WTC11 (cell line): ENCODE measurements at regions not wholly inside any gene's neighbourhood (a gene's known extent, or its start where the extent isn't known, plus 50 kb on each side); places are given as distances from the start of the nearest gene placed in this dataset.

Experiments used
- ATAC-seq: fragments of 200-7000 bp; cut with Tn5 transposase; 2 replicates; pipeline ENCODE4 v1.10.0; 2021; ENCODE audit warnings: mild to moderate bottlenecking, moderate library complexity
- CTCF ChIA-PET: fragments of 300-600 bp; sonication (Branson Sonifier 250); formaldehyde crosslinking; loops from one replicate; lab custom pipeline; 2021; ENCODE audit warnings: antibody characterized with exemption; lab: Charles Lee
- POLR2A ChIA-PET: fragments of 350-600 bp; sonication (Branson Sonifier 250); formaldehyde crosslinking; loops from one replicate; lab custom pipeline; 2021; ENCODE audit warnings: antibody characterized with exemption; lab: Charles Lee
- DNase-seq: peaks from one replicate; pipeline ENCODE4 v3.0.0; 2021; ENCODE audit warnings: low spot score
- H3K27ac Mint-ChIP-seq: 2 replicates; pipeline ENCODE4 v1.8.0; 2021; ENCODE audit warnings: mixed read lengths
- H3K27me3 Mint-ChIP-seq: 2 replicates; pipeline ENCODE4 v1.8.0; 2021; ENCODE audit warnings: low read depth, mild to moderate bottlenecking, moderate library complexity, mixed read lengths
- H3K36me3 Mint-ChIP-seq: 2 replicates; pipeline ENCODE4 v1.8.0; 2021; ENCODE audit warnings: mixed read lengths
- H3K4me1 Mint-ChIP-seq: 2 replicates; pipeline ENCODE4 v1.8.0; 2022; ENCODE audit warnings: mixed read lengths
- H3K4me3 Mint-ChIP-seq: 2 replicates; pipeline ENCODE4 v1.8.0; 2021; ENCODE audit warnings: mild to moderate bottlenecking, moderate library complexity, mixed read lengths
- H3K9me3 Mint-ChIP-seq: 2 replicates; pipeline ENCODE4 v1.8.0; 2021; ENCODE audit warnings: mixed read lengths
- ATF1 ChIP-seq: sonication (generic); formaldehyde crosslinking; IDR thresholded peaks from 2 replicates; pipeline ENCODE4 v1.8.1; 2023; ENCODE audit warnings: mild to moderate bottlenecking, moderate library complexity, missing genetic modification reagents
- ELF4 ChIP-seq: sonication (generic); formaldehyde crosslinking; IDR thresholded peaks from 2 replicates; pipeline ENCODE4 v1.8.1; 2022; ENCODE audit warnings: low read depth, mild to moderate bottlenecking, moderate library complexity, missing genetic modification reagents
- FOXP1 ChIP-seq: sonication (generic); formaldehyde crosslinking; IDR thresholded peaks from 2 replicates; pipeline ENCODE4 v1.8.0; 2022; ENCODE audit warnings: missing genetic modification reagents, mild to moderate bottlenecking, moderate library complexity, borderline replicate concordance
- GRHL2 ChIP-seq: fragments of 250-450 bp; sonication (Bioruptor Pico); IDR thresholded peaks from 2 replicates; pipeline ENCODE4 v1.8.0; 2022; ENCODE audit warnings: mild to moderate bottlenecking, moderate library complexity; ENCODE audit not compliant: insufficient replicate concordance, severe bottlenecking
- NFATC4 ChIP-seq: fragments of 250-450 bp; sonication (Bioruptor Pico); IDR thresholded peaks from 2 replicates; pipeline ENCODE4 v1.9.0; 2021; ENCODE audit warnings: mild to moderate bottlenecking
- NFYB ChIP-seq: sonication (generic); formaldehyde crosslinking; conservative IDR thresholded peaks from 2 replicates; pipeline ENCODE4 v1.8.0; 2022; ENCODE audit warnings: low read depth, missing genetic modification reagents
- NR1H2 ChIP-seq: sonication (generic); formaldehyde crosslinking; IDR thresholded peaks from 2 replicates; pipeline ENCODE4 v1.9.0; 2021; ENCODE audit warnings: mild to moderate bottlenecking, moderate library complexity, missing genetic modification reagents
- SP1 ChIP-seq: sonication (generic); formaldehyde crosslinking; conservative IDR thresholded peaks from 2 replicates; pipeline ENCODE4 v1.8.1; 2022; ENCODE audit warnings: missing genetic modification reagents
- TCF7 ChIP-seq: sonication (generic); formaldehyde crosslinking; IDR thresholded peaks from 2 replicates; pipeline ENCODE4 v1.8.0; 2022; ENCODE audit warnings: mild to moderate bottlenecking, low read depth, missing genetic modification reagents, moderate library complexity
- ZNF138 ChIP-seq: sonication (generic); formaldehyde crosslinking; conservative IDR thresholded peaks from 2 replicates; pipeline ENCODE4 v1.8.1; 2022; ENCODE audit warnings: mild to moderate bottlenecking, moderate library complexity, missing genetic modification reagents
- ZNF219 ChIP-seq: sonication (generic); formaldehyde crosslinking; IDR thresholded peaks from 2 replicates; pipeline ENCODE4 v1.8.0; 2023; ENCODE audit warnings: missing genetic modification reagents, mild to moderate bottlenecking, borderline replicate concordance
- ZNF317 ChIP-seq: sonication (generic); formaldehyde crosslinking; IDR thresholded peaks from 2 replicates; pipeline ENCODE4 v1.8.1; 2023; ENCODE audit warnings: low read depth, mild to moderate bottlenecking, moderate library complexity, missing genetic modification reagents, borderline replicate concordance
- ZNF396 ChIP-seq: fragments of 250-450 bp; sonication (Bioruptor Pico); IDR thresholded peaks from 2 replicates; pipeline ENCODE4 v1.8.0; 2021; ENCODE audit warnings: mild to moderate bottlenecking, moderate library complexity, borderline replicate concordance
- ZNF423 ChIP-seq: fragments of 250-450 bp; sonication (Bioruptor Pico); IDR thresholded peaks from 2 replicates; pipeline ENCODE4 v2.1.2; 2022; ENCODE audit warnings: mild to moderate bottlenecking, moderate library complexity
- TF ChIP-seq, protein P1 (sequence below): sonication (generic); formaldehyde crosslinking; IDR thresholded peaks from 2 replicates; pipeline ENCODE4 v1.8.1; 2022; ENCODE audit warnings: mild to moderate bottlenecking, missing genetic modification reagents, moderate library complexity, borderline replicate concordance
- TF ChIP-seq, protein P2 (sequence below): fragments of 200-600 bp; IDR thresholded peaks from 2 replicates; pipeline ENCODE4 v1.8.0; 2022; ENCODE audit warnings: antibody characterized with exemption
- TF ChIP-seq, protein P3 (sequence below): sonication (generic); formaldehyde crosslinking; IDR thresholded peaks from 2 replicates; pipeline ENCODE4 v1.8.1; 2022; ENCODE audit warnings: low read depth, mild to moderate bottlenecking, moderate library complexity, missing genetic modification reagents, borderline replicate concordance
- TF ChIP-seq, protein P4 (sequence below): sonication (generic); formaldehyde crosslinking; IDR thresholded peaks from 2 replicates; pipeline ENCODE4 v1.8.1; 2022; ENCODE audit warnings: missing genetic modification reagents, borderline replicate concordance
- TF ChIP-seq, protein P5 (sequence below): sonication (generic); formaldehyde crosslinking; IDR thresholded peaks from 2 replicates; pipeline ENCODE4 v1.8.0; 2022; ENCODE audit warnings: mild to moderate bottlenecking, missing genetic modification reagents
- TF ChIP-seq, protein P6 (sequence below): sonication (generic); formaldehyde crosslinking; conservative IDR thresholded peaks from 2 replicates; pipeline ENCODE4 v1.8.1; 2023; ENCODE audit warnings: mild to moderate bottlenecking, low read depth, missing genetic modification reagents, moderate library complexity

DNA sequence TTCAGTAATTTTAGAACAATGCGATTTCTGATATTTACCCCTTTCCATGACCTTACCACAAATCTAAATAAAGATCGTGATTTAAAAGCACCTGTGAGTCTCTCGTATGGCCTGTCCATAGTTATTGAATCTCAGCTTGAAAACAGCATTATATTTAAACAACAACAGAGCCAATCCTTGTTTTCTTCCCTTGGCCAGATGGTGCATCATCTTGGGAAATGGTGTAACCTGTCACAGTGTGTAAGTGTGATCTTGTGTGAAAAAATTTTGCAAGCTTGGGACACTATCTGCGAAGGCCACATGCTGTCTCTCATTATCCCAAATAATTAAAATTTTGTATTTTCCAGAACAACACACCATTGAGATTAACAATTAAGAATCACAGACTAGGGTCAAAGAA is 262.7 kb upstream of the SPHKAP start:
- H3K27me3 Mint-ChIP-seq: no peaks in the 10 kb centered on the region
- ChIA-PET CTCF (no interaction called here), POLR2A (no interaction called here)
- DNase-seq (no peak), ATAC-seq (no peak)
- H3K4me1 Mint-ChIP-seq: peaks cover 7% of the 10 kb centered on the region
- TF ChIP-seq, protein P1, sequence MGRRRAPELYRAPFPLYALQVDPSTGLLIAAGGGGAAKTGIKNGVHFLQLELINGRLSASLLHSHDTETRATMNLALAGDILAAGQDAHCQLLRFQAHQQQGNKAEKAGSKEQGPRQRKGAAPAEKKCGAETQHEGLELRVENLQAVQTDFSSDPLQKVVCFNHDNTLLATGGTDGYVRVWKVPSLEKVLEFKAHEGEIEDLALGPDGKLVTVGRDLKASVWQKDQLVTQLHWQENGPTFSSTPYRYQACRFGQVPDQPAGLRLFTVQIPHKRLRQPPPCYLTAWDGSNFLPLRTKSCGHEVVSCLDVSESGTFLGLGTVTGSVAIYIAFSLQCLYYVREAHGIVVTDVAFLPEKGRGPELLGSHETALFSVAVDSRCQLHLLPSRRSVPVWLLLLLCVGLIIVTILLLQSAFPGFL: no peak
- TF ChIP-seq, protein P2, sequence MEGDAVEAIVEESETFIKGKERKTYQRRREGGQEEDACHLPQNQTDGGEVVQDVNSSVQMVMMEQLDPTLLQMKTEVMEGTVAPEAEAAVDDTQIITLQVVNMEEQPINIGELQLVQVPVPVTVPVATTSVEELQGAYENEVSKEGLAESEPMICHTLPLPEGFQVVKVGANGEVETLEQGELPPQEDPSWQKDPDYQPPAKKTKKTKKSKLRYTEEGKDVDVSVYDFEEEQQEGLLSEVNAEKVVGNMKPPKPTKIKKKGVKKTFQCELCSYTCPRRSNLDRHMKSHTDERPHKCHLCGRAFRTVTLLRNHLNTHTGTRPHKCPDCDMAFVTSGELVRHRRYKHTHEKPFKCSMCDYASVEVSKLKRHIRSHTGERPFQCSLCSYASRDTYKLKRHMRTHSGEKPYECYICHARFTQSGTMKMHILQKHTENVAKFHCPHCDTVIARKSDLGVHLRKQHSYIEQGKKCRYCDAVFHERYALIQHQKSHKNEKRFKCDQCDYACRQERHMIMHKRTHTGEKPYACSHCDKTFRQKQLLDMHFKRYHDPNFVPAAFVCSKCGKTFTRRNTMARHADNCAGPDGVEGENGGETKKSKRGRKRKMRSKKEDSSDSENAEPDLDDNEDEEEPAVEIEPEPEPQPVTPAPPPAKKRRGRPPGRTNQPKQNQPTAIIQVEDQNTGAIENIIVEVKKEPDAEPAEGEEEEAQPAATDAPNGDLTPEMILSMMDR: no peak
- no peak for TF ChIP-seq ELF4
- TF ChIP-seq FOXP1: no peak
- TF ChIP-seq TCF7 (CRISPR knock-in tag): no peak
- TF ChIP-seq NR1H2 (CRISPR knock-in tag): no peak
- TF ChIP-seq, protein P3, sequence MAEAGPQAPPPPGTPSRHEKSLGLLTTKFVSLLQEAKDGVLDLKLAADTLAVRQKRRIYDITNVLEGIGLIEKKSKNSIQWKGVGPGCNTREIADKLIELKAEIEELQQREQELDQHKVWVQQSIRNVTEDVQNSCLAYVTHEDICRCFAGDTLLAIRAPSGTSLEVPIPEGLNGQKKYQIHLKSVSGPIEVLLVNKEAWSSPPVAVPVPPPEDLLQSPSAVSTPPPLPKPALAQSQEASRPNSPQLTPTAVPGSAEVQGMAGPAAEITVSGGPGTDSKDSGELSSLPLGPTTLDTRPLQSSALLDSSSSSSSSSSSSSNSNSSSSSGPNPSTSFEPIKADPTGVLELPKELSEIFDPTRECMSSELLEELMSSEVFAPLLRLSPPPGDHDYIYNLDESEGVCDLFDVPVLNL (CRISPR knock-in tag): no peak
- TF ChIP-seq ATF1 (CRISPR knock-in tag): no peak
- TF ChIP-seq, protein P4, sequence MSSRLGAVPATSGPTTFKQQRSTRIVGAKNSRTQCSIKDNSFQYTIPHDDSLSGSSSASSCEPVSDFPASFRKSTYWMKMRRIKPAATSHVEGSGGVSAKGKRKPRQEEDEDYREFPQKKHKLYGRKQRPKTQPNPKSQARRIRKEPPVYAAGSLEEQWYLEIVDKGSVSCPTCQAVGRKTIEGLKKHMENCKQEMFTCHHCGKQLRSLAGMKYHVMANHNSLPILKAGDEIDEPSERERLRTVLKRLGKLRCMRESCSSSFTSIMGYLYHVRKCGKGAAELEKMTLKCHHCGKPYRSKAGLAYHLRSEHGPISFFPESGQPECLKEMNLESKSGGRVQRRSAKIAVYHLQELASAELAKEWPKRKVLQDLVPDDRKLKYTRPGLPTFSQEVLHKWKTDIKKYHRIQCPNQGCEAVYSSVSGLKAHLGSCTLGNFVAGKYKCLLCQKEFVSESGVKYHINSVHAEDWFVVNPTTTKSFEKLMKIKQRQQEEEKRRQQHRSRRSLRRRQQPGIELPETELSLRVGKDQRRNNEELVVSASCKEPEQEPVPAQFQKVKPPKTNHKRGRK (CRISPR knock-in tag): no peak
- TF ChIP-seq NFATC4 (CRISPR knock-in tag): no peak
- no peak for TF ChIP-seq ZNF396 (CRISPR knock-in tag)
- TF ChIP-seq NFYB (CRISPR knock-in tag): no peak
- H3K9me3 Mint-ChIP-seq: peaks cover 23% of the 10 kb centered on the region
- no peak overlapping the region for H3K27ac Mint-ChIP-seq
- peaks cover 3% of the 10 kb centered on the region; the same call in 1 of the 2 replicates for H3K36me3 Mint-ChIP-seq
- no peak overlapping the region for H3K4me3 Mint-ChIP-seq

DNA sequence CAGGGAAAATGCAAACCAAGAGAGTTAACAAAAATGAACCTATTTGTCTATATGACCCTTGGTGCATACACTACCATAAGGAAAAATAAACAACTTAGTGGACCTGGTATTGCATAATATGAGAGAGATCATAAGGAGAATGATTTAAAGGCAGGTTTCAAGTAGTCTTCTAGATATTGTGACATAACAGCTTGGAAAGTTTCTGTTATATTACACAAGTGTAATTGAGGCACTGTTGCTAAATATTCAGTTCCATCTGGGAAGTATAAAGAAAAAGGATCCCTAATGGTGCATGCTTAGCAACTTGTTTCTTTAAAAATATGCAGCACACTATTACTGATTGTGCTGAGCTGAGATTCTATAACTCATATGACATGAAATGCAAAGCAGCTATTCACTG is 252.2 kb upstream of the SPHKAP start:
- ChIA-PET CTCF (no interaction called here), POLR2A (no interaction called here)
- Mint-ChIP-seq H3K4me1 (peaks cover under 1% of the 10 kb centered on the region), H3K27me3 (no peaks in the 10 kb centered on the region), H3K9me3 (peaks cover 3% of the 10 kb centered on the region), H3K4me3 (no peak overlapping the region), H3K27ac (no peak overlapping the region), H3K36me3 (no peaks in the 10 kb centered on the region)
- no peak for ATAC-seq
- no peak for DNase-seq
- TF ChIP-seq ZNF138 (CRISPR knock-in tag) (no peak), SP1 (no peak), ELF4 (no peak)

DNA sequence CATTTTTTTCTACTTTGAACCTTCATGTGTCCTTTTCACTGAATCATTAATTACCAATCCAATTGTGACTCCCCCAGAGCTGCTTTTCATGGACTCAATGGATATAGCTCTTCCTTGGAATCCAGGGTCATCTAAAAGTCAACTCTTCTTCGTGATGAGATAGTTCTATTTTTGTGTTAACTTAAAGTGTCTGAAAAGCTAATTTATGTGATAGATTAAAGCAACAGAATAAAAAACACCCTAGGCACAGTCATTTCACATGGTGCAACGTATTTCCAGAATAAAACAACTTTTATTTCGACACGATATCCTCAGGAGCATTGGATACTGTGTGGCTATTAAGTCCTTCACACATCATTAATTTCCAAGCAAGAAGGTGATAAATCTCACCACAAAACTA is 250.6 kb upstream of the SPHKAP start:
- no peaks in the 10 kb centered on the region for H3K4me1 Mint-ChIP-seq
- H3K27ac Mint-ChIP-seq: no peak overlapping the region
- peaks cover 19% of the 10 kb centered on the region for H3K9me3 Mint-ChIP-seq
- TF ChIP-seq ZNF317 (no peak), SP1 (no peak), ZNF219 (no peak), ZNF423 (CRISPR knock-in tag) (no peak), GRHL2 (no peak)
- TF ChIP-seq, protein P5, sequence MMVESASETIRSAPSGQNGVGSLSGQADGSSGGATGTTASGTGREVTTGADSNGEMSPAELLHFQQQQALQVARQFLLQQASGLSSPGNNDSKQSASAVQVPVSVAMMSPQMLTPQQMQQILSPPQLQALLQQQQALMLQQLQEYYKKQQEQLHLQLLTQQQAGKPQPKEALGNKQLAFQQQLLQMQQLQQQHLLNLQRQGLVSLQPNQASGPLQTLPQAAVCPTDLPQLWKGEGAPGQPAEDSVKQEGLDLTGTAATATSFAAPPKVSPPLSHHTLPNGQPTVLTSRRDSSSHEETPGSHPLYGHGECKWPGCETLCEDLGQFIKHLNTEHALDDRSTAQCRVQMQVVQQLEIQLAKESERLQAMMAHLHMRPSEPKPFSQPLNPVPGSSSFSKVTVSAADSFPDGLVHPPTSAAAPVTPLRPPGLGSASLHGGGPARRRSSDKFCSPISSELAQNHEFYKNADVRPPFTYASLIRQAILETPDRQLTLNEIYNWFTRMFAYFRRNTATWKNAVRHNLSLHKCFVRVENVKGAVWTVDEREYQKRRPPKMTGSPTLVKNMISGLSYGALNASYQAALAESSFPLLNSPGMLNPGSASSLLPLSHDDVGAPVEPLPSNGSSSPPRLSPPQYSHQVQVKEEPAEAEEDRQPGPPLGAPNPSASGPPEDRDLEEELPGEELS (CRISPR knock-in tag): no peak
- TF ChIP-seq, protein P6, sequence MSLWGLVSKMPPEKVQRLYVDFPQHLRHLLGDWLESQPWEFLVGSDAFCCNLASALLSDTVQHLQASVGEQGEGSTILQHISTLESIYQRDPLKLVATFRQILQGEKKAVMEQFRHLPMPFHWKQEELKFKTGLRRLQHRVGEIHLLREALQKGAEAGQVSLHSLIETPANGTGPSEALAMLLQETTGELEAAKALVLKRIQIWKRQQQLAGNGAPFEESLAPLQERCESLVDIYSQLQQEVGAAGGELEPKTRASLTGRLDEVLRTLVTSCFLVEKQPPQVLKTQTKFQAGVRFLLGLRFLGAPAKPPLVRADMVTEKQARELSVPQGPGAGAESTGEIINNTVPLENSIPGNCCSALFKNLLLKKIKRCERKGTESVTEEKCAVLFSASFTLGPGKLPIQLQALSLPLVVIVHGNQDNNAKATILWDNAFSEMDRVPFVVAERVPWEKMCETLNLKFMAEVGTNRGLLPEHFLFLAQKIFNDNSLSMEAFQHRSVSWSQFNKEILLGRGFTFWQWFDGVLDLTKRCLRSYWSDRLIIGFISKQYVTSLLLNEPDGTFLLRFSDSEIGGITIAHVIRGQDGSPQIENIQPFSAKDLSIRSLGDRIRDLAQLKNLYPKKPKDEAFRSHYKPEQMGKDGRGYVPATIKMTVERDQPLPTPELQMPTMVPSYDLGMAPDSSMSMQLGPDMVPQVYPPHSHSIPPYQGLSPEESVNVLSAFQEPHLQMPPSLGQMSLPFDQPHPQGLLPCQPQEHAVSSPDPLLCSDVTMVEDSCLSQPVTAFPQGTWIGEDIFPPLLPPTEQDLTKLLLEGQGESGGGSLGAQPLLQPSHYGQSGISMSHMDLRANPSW: no peak
- DNase-seq (no peak), ATAC-seq (no peak)
- CTCF ChIA-PET: no interaction called here
- H3K36me3 Mint-ChIP-seq: peaks cover 14% of the 10 kb centered on the region
- H3K27me3 Mint-ChIP-seq: peaks cover 5% of the 10 kb centered on the region
- POLR2A ChIA-PET: no interaction called here
- no peak overlapping the region for H3K4me3 Mint-ChIP-seq
